ENCODE measurements at regions not wholly inside any gene's neighbourhood (a gene's known extent, or its start where the extent isn't known, plus 50 kb on each side); places are given as distances from the start of the nearest gene placed in this dataset.

GRCh38 chr11:101277036-101277435 lies 147.4 kb upstream of the PGR start:
- Mint-ChIP-seq H3K27ac (no peak overlapping the region), H3K36me3 (no peaks in the 10 kb centered on the region), H3K4me1 (peaks cover 13% of the 10 kb centered on the region), H3K4me3 (no peak overlapping the region), H3K27me3 (ENCODE audit: low read depth) (no peaks in the 10 kb centered on the region), H3K9me3 (peaks cover 5% of the 10 kb centered on the region; the same call in 1 of the 2 replicates)
- CTCF ChIA-PET, result no interaction called here
- ATAC-seq (no peak), DNase-seq (ENCODE audit: low spot score) (no peak)
- TF ChIP-seq HMGA2 (CRISPR knock-in tag; IDR thresholded peaks at IDR 0.05), result no peak
- no peak for TF ChIP-seq IRF1 (CRISPR knock-in tag; IDR thresholded peaks at IDR 0.05)
- TF ChIP-seq, protein P1, sequence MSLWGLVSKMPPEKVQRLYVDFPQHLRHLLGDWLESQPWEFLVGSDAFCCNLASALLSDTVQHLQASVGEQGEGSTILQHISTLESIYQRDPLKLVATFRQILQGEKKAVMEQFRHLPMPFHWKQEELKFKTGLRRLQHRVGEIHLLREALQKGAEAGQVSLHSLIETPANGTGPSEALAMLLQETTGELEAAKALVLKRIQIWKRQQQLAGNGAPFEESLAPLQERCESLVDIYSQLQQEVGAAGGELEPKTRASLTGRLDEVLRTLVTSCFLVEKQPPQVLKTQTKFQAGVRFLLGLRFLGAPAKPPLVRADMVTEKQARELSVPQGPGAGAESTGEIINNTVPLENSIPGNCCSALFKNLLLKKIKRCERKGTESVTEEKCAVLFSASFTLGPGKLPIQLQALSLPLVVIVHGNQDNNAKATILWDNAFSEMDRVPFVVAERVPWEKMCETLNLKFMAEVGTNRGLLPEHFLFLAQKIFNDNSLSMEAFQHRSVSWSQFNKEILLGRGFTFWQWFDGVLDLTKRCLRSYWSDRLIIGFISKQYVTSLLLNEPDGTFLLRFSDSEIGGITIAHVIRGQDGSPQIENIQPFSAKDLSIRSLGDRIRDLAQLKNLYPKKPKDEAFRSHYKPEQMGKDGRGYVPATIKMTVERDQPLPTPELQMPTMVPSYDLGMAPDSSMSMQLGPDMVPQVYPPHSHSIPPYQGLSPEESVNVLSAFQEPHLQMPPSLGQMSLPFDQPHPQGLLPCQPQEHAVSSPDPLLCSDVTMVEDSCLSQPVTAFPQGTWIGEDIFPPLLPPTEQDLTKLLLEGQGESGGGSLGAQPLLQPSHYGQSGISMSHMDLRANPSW (CRISPR knock-in tag; conservative IDR thresholded peaks at IDR 0.05; ENCODE audit: low read depth), result no peak
- POLR2A ChIA-PET, result no interaction called here

- no peaks in the 10 kb centered on the region for H3K27me3 Mint-ChIP-seq (ENCODE audit: low read depth)
- H3K27ac Mint-ChIP-seq, result no peak overlapping the region
- no peak for TF ChIP-seq NR2C2 (CRISPR knock-in tag; IDR thresholded peaks at IDR 0.05)
- no peak for TF ChIP-seq ZNF138 (CRISPR knock-in tag; conservative IDR thresholded peaks at IDR 0.05)
- TF ChIP-seq, protein P2, sequence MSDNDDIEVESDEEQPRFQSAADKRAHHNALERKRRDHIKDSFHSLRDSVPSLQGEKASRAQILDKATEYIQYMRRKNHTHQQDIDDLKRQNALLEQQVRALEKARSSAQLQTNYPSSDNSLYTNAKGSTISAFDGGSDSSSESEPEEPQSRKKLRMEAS (CRISPR knock-in tag; IDR thresholded peaks at IDR 0.05), result no peak
- TF ChIP-seq TEAD4 (CRISPR knock-in tag; IDR thresholded peaks at IDR 0.05), result no peak
- no peak for TF ChIP-seq JUN (CRISPR knock-in tag; IDR thresholded peaks at IDR 0.05)
- TF ChIP-seq, protein P3, sequence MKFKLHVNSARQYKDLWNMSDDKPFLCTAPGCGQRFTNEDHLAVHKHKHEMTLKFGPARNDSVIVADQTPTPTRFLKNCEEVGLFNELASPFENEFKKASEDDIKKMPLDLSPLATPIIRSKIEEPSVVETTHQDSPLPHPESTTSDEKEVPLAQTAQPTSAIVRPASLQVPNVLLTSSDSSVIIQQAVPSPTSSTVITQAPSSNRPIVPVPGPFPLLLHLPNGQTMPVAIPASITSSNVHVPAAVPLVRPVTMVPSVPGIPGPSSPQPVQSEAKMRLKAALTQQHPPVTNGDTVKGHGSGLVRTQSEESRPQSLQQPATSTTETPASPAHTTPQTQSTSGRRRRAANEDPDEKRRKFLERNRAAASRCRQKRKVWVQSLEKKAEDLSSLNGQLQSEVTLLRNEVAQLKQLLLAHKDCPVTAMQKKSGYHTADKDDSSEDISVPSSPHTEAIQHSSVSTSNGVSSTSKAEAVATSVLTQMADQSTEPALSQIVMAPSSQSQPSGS (CRISPR knock-in tag; IDR thresholded peaks at IDR 0.05; ENCODE audit: borderline replicate concordance, low read depth), result no peak
- no peak for TF ChIP-seq NR1H2 (CRISPR knock-in tag; IDR thresholded peaks at IDR 0.05)
- TF ChIP-seq, protein P4, sequence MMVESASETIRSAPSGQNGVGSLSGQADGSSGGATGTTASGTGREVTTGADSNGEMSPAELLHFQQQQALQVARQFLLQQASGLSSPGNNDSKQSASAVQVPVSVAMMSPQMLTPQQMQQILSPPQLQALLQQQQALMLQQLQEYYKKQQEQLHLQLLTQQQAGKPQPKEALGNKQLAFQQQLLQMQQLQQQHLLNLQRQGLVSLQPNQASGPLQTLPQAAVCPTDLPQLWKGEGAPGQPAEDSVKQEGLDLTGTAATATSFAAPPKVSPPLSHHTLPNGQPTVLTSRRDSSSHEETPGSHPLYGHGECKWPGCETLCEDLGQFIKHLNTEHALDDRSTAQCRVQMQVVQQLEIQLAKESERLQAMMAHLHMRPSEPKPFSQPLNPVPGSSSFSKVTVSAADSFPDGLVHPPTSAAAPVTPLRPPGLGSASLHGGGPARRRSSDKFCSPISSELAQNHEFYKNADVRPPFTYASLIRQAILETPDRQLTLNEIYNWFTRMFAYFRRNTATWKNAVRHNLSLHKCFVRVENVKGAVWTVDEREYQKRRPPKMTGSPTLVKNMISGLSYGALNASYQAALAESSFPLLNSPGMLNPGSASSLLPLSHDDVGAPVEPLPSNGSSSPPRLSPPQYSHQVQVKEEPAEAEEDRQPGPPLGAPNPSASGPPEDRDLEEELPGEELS (CRISPR knock-in tag; IDR thresholded peaks at IDR 0.05), result no peak
- no peak for TF ChIP-seq ZNF219 (CRISPR knock-in tag; IDR thresholded peaks at IDR 0.05; ENCODE audit: borderline replicate concordance)
- no peak for TF ChIP-seq TCF7 (CRISPR knock-in tag; IDR thresholded peaks at IDR 0.05; ENCODE audit: low read depth)
- TF ChIP-seq CDX4 (CRISPR knock-in tag; IDR thresholded peaks at IDR 0.05; ENCODE audit: borderline replicate concordance), result no peak
- no peak for TF ChIP-seq ETV6 (CRISPR knock-in tag; IDR thresholded peaks at IDR 0.05)
- TF ChIP-seq FOXP1 (CRISPR knock-in tag; IDR thresholded peaks at IDR 0.05; ENCODE audit: borderline replicate concordance), result no peak
- no peak for TF ChIP-seq ATF1 (CRISPR knock-in tag; IDR thresholded peaks at IDR 0.05)
- no peak for TF ChIP-seq NR3C1 (CRISPR knock-in tag; conservative IDR thresholded peaks at IDR 0.05; ENCODE audit: low read depth)
- no peaks in the 10 kb centered on the region for H3K36me3 Mint-ChIP-seq
- ATAC-seq (no peak), DNase-seq (ENCODE audit: low spot score) (no peak)
- ChIA-PET POLR2A (no interaction called here), CTCF (no interaction called here)
- peaks cover 13% of the 10 kb centered on the region for H3K4me1 Mint-ChIP-seq
- no peak overlapping the region for H3K4me3 Mint-ChIP-seq
- no peaks in the 10 kb centered on the region for H3K9me3 Mint-ChIP-seq
Observed at GRCh38 chr11:101269990-101270660, 140.5 kb upstream of the PGR start.

Data from WTC11 (cell line).